Sciatic nerve (tissue), 2 donors: ENCODE measurements at regions not wholly inside any gene's neighbourhood (a gene's known extent, or its start where the extent isn't known, plus 50 kb on each side); places are given as distances from the start of the nearest gene placed in this dataset.
A peak's percentile ranks its signal among the peaks of the same experiment; 100 is the strongest.

Source experiments
- ATAC-seq: fragments of 200-7000 bp; cut with Tn5 transposase; one replicate; pipeline ENCODE4 v1.9.1; 2020; ENCODE audit warnings: mild to moderate bottlenecking, moderate library complexity
- DNase-seq: peaks from one replicate; pipeline ENCODE4 v3.0.0-alpha.2; 2020; ENCODE audit warnings: low spot score
- intact Hi-C: fragments of 100-400 bp; cut with DNase I; formaldehyde crosslinking; loops from one replicate; pipeline ENCODE4 v1.14.2; 2022
- donor health status: DM: no; HTN: no; CAD: no.
- donor health status: DM: no; HTN: no; CAD: no.

GRCh38 chr22:47331750-47332149 lies 569.3 kb downstream of the TBC1D22A start:
- ATAC-seq (no peak), DNase-seq (no peak)
- intact Hi-C loops = no loop called here

GRCh38 chr22:47329727-47330650 lies 567.5 kb downstream of the TBC1D22A start:
- ATAC-seq (no peak), DNase-seq (no peak)
- intact Hi-C loops = no loop called here

GRCh38 chr22:47328550-47329243 lies 566.2 kb downstream of the TBC1D22A start:
- ATAC-seq = peak; percentile 79
- DNase-seq = no peak
- intact Hi-C loops = no loop called here

- intact Hi-C loops = no loop called here
- DNase-seq (no peak), ATAC-seq (no peak)
Measured at GRCh38 chr22:47327241-47327640, 564.8 kb downstream of the TBC1D22A start.

GRCh38 chr22:47325249-47325648 lies 562.8 kb downstream of the TBC1D22A start:
- no peak for ATAC-seq
- intact Hi-C loops = no loop called here
- no peak for DNase-seq

- ATAC-seq = no peak
- DNase-seq = no peak
- intact Hi-C loops = no loop called here
Measured at GRCh38 chr22:47324435-47324990, 562.1 kb downstream of the TBC1D22A start.

GRCh38 chr22:47323518-47323917 lies 561.1 kb downstream of the TBC1D22A start:
- ATAC-seq (no peak), DNase-seq (no peak)
- intact Hi-C loops = no loop called here

GRCh38 chr22:47322854-47323253 lies 560.4 kb downstream of the TBC1D22A start:
- intact Hi-C loops = no loop called here
- no peak for ATAC-seq
- no peak for DNase-seq

- ATAC-seq = no peak
- intact Hi-C loops = no loop called here
- DNase-seq = no peak
Measured at GRCh38 chr22:47320560-47320959, 558.1 kb downstream of the TBC1D22A start.

- intact Hi-C loops = no loop called here
- DNase-seq (no peak), ATAC-seq (no peak)
Measured at GRCh38 chr22:47318041-47318737, 555.7 kb downstream of the TBC1D22A start.

GRCh38 chr22:47315862-47316419 lies 553.5 kb downstream of the TBC1D22A start:
- no peak for DNase-seq
- no peak for ATAC-seq
- intact Hi-C loops = no loop called here

- no peak for ATAC-seq
- DNase-seq = no peak
- intact Hi-C loops = no loop called here
Measured at GRCh38 chr22:47310601-47311000, 548.2 kb downstream of the TBC1D22A start.

GRCh38 chr22:47309946-47310345 lies 547.5 kb downstream of the TBC1D22A start:
- ATAC-seq = no peak
- intact Hi-C loops = no loop called here
- no peak for DNase-seq

- DNase-seq = no peak
- intact Hi-C loops = no loop called here
- no peak for ATAC-seq
Measured at GRCh38 chr22:47309476-47309875, 547.0 kb downstream of the TBC1D22A start.

- intact Hi-C loops = no loop called here
- ATAC-seq (no peak), DNase-seq (no peak)
Measured at GRCh38 chr22:47308886-47309285, 546.4 kb downstream of the TBC1D22A start.

- no peak for DNase-seq
Measured at GRCh38 chr22:47307822-47308221, 545.4 kb downstream of the TBC1D22A start.

GRCh38 chr22:47307326-47307725 lies 544.9 kb downstream of the TBC1D22A start:
- intact Hi-C loops = no loop called here
- ATAC-seq = no peak
- no peak for DNase-seq

More at GRCh38 chr22:47307822-47308221, 545.4 kb downstream of the TBC1D22A start:
- intact Hi-C loops = no loop called here
- no peak for ATAC-seq

- no peak for ATAC-seq
- intact Hi-C loops = no loop called here
- no peak for DNase-seq
Measured at GRCh38 chr22:47304854-47305253, 542.4 kb downstream of the TBC1D22A start.

- no peak for ATAC-seq
- intact Hi-C loops = no loop called here
- DNase-seq = no peak
Measured at GRCh38 chr22:47304191-47304831, 541.9 kb downstream of the TBC1D22A start.
